ENCODE measurements at regions not wholly inside any gene's neighbourhood (a gene's known extent, or its start where the extent isn't known, plus 50 kb on each side); places are given as distances from the start of the nearest gene placed in this dataset.

DNA sequence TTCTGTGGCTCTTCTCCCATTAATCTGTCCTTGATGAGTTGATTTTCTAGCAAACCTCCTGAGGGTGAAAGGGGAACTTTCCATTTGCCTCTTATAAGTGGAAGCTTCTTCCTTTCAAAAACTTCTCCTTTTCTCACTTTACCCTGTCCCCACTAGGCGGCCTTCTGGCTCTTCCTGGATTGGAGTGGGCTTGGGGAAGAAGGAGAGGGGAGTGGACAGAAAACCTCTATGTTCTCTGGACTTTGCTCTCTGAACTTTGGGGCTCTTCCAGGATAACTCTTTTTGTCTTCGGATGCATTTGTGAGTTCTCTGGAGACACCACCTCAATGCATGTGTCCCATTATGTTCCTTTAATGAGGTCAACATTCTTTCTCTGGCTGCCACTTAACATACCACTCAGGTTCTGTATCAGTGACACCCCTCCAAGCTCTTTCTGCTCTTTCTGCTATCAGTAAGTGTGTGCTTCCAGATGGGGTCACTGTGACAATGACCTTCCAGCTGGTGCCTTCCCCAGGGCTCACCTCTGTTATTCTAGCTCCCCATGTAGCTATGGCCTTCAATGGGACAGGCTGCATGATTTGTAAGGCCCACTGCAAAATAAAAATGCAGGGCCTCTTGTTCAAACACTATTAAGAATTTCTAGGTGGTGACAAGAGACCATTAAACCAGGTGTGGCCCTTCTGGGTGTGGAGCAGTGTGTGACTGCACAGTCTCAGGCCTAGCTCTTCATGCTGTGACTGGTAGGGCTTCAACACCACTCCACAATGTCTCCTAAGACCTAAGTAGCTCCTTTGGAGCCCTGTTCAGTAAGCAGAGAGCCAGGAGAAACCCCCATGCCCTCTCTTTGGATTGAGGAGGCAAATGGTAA is 389.2 kb downstream of the EFNB2 start:
- H3K4me3 Mint-ChIP-seq: no peak overlapping the region
- H3K4me1 Mint-ChIP-seq: no peaks in the 10 kb centered on the region

DNA sequence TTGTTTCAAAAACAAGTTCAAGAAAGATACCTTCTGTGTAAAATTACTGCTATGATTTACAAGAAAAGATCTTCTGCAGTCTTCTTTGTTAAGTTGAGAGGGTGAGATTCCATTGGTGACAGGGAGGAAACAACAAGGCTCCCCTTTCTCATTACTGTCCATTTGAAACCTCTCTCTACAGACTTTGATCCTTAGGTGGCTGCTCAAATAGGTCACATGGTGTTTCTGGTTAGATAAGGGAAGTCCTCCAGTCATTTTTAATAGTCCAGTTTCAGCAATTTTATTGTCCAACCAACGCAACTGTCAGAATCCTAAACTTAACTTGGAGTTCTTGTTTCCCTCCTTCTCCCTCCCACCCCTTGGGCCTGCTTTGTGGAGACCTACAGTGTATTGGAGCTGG is 390.4 kb downstream of the EFNB2 start:
- H3K27ac Mint-ChIP-seq: no peak overlapping the region
- ATAC-seq (ENCODE audit: low read depth) (no peak), DNase-seq (no peak)
- H3K9me3 Mint-ChIP-seq: no peaks in the 10 kb centered on the region
- no peaks in the 10 kb centered on the region for H3K4me1 Mint-ChIP-seq
- H3K4me3 Mint-ChIP-seq: no peak overlapping the region
- POLR2A ChIA-PET: no interaction called here
- no peaks in the 10 kb centered on the region for H3K36me3 Mint-ChIP-seq
- no peaks in the 10 kb centered on the region for H3K27me3 Mint-ChIP-seq

More for the DNA sequence above, 389.2 kb downstream of the EFNB2 start:
- no peaks in the 10 kb centered on the region for H3K9me3 Mint-ChIP-seq
- DNase-seq (no peak), ATAC-seq (ENCODE audit: low read depth) (no peak)
- no peaks in the 10 kb centered on the region for H3K27me3 Mint-ChIP-seq
- no peak overlapping the region for H3K27ac Mint-ChIP-seq
- H3K36me3 Mint-ChIP-seq: no peaks in the 10 kb centered on the region
- POLR2A ChIA-PET: no interaction called here

DNA sequence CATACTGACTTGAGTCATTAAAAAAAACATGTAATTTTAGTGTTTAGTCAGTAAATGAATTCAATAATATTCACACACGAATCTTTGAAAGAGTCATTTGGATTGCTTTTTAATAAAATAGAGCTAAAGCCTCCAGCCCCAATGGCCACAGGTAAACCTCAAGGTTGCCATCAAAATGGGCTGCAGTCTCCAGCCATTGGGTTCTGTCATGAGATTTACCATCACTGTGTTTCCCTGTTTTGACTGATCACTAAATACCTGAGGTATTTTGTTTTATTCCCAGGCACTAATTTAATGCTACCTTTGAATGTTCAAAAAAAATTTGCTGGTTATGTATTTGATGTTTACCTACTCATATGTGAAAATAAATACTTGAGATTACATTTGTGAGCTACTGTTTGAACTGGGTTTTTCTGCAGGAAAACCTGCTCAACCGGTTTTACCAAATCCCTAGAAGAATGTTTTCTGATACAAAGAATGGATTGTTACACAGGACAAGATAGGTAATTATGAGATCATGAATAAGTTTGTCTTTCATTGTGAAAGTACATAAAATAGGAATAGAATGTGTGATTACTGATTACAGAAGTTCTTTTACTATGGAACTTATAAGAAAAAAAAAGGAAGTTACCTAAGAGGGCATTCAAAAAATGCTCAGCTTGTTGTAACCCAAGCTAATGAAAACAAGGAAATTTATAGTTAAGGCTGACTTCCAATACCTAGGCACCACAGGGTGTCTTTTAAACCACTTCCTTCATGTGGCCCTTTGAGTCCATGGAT is 391.3 kb downstream of the EFNB2 start:
- Mint-ChIP-seq H3K27me3 (no peaks in the 10 kb centered on the region), H3K9me3 (no peaks in the 10 kb centered on the region), H3K4me3 (no peak overlapping the region), H3K4me1 (no peaks in the 10 kb centered on the region), H3K36me3 (no peaks in the 10 kb centered on the region), H3K27ac (no peak overlapping the region)
- DNase-seq (no peak), ATAC-seq (ENCODE audit: low read depth) (no peak)
- POLR2A ChIA-PET: no interaction called here

DNA sequence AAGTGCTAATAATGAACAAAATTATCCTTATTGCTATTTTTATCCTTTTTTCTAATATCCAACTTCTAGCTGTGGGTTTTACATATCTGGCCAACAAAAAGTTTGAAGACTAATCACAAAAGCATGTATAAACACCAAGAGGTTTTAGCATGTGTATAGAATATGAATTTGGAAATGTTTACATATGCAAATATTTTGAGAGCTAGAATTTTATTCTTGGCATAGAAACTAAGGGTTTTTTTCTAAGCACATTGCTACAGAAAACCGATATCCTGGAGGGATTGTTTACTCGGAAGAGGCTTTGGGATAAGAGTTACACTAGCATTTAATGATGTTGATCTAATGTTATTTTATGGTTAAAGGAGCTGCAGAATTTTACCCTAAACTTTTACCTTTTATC is 392.1 kb downstream of the EFNB2 start:
- DNase-seq (no peak), ATAC-seq (ENCODE audit: low read depth) (no peak)
- Mint-ChIP-seq H3K36me3 (no peaks in the 10 kb centered on the region), H3K4me1 (no peaks in the 10 kb centered on the region), H3K9me3 (no peaks in the 10 kb centered on the region), H3K27me3 (no peaks in the 10 kb centered on the region), H3K4me3 (no peak overlapping the region), H3K27ac (no peak overlapping the region)
- POLR2A ChIA-PET: no interaction called here

DNA sequence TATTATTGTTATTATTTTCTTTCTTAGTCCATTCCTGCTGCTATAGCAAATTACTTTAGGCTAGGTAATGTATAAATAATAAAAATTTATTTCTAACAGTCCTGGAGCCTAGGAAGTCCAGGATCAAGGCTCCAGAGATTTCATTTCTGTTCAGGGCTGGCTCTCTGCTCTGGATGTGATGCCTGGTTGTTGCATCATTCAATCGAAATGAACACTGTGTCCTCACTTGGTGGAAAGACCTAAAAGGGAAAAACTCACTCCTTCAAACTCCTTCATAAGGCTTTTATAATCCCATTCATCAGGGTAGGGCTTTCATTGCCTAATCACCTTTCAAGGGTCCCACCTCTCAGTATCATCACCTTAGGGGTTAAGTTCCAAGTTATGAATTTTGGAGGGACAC is 395.0 kb downstream of the EFNB2 start:
- ATAC-seq (ENCODE audit: low read depth) (no peak), DNase-seq (no peak)
- H3K4me3 Mint-ChIP-seq: no peak overlapping the region
- POLR2A ChIA-PET: no interaction called here
- H3K4me1 Mint-ChIP-seq: no peaks in the 10 kb centered on the region
- no peak overlapping the region for H3K27ac Mint-ChIP-seq
- no peaks in the 10 kb centered on the region for H3K36me3 Mint-ChIP-seq
- H3K27me3 Mint-ChIP-seq: no peaks in the 10 kb centered on the region
- H3K9me3 Mint-ChIP-seq: no peaks in the 10 kb centered on the region

DNA sequence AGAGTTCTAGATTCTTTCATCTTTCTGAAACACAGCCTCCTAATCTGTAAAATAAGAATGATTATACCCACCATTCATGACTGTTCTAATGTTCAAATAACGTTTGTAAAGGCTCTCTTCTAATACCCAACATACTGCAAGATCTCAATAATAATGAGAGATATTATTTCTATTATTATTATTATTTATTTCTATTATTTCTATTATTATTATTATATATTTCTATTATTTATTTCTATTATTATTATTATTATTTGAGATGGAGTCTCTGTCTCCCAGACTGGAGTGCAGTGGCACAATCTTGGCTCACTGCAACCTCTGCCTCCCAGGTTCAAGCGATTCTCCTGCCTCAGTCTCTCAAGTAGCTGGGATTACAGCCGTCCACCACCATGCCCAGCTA is 395.5 kb downstream of the EFNB2 start:
- Mint-ChIP-seq H3K27ac (no peak overlapping the region), H3K36me3 (no peaks in the 10 kb centered on the region), H3K27me3 (no peaks in the 10 kb centered on the region), H3K9me3 (peaks cover 2% of the 10 kb centered on the region), H3K4me1 (no peaks in the 10 kb centered on the region), H3K4me3 (no peak overlapping the region)
- POLR2A ChIA-PET: no interaction called here
- no peak for DNase-seq
- no peak for ATAC-seq (ENCODE audit: low read depth)

DNA sequence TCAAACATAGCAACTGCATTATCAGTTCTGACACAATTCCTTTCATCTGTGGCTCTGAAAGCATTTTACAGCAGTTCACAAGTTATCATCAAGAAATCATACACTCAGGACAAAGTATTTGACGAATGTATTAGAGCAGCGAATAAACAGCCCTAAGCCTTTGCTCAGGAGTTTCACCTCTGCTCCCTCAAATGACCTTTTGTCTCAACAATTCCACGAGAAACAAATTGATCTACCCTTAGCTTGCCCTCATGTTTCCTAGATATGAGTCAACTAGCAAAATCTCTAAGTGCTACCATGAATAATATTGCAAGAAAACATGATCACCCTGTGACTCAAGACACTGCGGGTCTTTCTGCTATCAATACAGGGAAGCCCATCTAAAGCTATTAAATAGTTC is 396.1 kb downstream of the EFNB2 start:
- H3K9me3 Mint-ChIP-seq: peaks cover 2% of the 10 kb centered on the region
- ATAC-seq (ENCODE audit: low read depth) (no peak), DNase-seq (no peak)
- POLR2A ChIA-PET: no interaction called here
- no peaks in the 10 kb centered on the region for H3K4me1 Mint-ChIP-seq
- H3K4me3 Mint-ChIP-seq: no peak overlapping the region
- no peaks in the 10 kb centered on the region for H3K36me3 Mint-ChIP-seq
- no peak overlapping the region for H3K27ac Mint-ChIP-seq
- H3K27me3 Mint-ChIP-seq: no peaks in the 10 kb centered on the region

DNA sequence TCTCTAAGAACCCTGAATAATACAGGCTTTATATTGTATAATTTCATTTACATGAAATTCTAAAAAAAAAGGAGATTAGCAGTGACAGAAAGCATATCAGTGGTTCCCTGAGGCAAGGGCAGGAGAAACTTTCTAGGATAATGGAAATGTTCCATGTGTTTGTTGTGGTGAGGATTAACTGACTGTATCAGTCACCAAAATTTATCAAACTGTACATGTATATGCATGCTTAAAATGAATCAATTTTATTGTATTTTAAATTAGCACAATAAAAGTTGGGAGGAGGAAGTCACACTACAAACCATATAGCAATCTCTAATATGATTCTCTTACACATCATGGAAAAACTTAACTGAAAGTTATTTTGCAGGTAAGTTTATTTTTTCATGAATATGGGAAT is 396.8 kb downstream of the EFNB2 start:
- ATAC-seq (ENCODE audit: low read depth): no peak
- Mint-ChIP-seq H3K4me3 (no peak overlapping the region), H3K9me3 (peaks cover 2% of the 10 kb centered on the region), H3K36me3 (no peaks in the 10 kb centered on the region), H3K27ac (no peak overlapping the region), H3K4me1 (no peaks in the 10 kb centered on the region), H3K27me3 (no peaks in the 10 kb centered on the region)
- POLR2A ChIA-PET: no interaction called here
- DNase-seq: no peak

DNA sequence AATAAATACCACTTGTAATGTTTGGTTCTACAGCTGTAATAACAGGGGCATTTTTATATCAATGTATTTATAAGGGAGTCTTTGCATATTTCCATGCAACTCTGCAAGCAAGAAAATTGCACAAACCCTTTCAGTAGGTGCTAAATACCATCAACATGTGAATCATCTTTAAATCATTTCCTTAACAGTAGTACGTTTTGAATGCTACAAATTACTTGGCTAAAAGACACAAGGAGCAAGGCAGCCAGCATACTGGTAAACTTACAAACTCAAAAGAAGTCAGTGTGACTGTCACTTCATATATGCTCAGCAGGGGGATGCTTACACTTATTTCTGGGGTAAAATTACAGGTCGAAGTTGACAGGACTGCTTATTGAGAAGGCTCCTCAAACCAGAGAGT is 402.4 kb downstream of the EFNB2 start:
- Mint-ChIP-seq H3K27ac (no peak overlapping the region), H3K4me3 (no peak overlapping the region), H3K4me1 (no peaks in the 10 kb centered on the region), H3K9me3 (peaks cover 5% of the 10 kb centered on the region), H3K27me3 (no peaks in the 10 kb centered on the region), H3K36me3 (no peaks in the 10 kb centered on the region)
- no peak for ATAC-seq (ENCODE audit: low read depth)
- POLR2A ChIA-PET: no interaction called here
- no peak for DNase-seq

DNA sequence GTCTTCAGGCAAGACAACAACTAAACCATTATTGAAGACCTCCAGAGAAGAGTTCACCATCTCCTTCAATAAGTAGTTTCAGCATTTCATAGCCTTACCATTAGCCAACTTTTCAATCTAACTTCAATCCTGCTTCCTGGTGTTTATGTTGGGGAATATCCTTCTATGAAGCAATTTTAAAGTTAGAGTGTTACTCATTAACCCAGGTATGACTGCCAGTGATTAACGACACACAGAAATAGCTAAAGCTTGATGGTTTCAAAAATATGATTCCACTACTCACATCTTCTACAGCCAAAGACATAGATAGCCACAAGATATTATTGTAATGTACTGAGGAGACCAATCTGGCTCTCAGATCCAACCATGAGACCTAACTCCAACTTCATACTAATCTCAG is 403.2 kb downstream of the EFNB2 start:
- no peak for ATAC-seq (ENCODE audit: low read depth)
- Mint-ChIP-seq H3K4me3 (no peak overlapping the region), H3K36me3 (no peaks in the 10 kb centered on the region), H3K9me3 (peaks cover 5% of the 10 kb centered on the region), H3K27me3 (no peaks in the 10 kb centered on the region), H3K27ac (no peak overlapping the region), H3K4me1 (no peaks in the 10 kb centered on the region)
- no peak for DNase-seq
- POLR2A ChIA-PET: no interaction called here

DNA sequence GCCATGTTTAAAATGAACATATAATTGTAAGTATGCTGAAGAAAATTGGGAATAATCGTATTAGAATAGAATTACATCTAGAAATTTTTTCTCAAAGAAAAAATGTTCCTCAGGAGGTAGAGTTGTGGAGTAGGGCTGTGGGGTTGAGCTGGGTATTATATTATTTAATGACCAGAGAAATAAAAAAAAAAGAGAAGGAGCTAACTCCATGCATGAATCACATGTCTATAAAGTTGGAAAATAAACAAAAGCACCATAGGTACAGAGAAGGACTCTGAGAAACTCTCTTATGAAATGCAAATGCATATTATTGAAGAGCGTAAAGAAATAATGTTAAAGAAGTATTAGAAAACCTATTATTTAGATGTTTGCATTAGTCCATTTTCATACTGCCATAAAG is 405.5 kb downstream of the EFNB2 start:
- DNase-seq: no peak
- no peaks in the 10 kb centered on the region for H3K4me1 Mint-ChIP-seq
- no peaks in the 10 kb centered on the region for H3K36me3 Mint-ChIP-seq
- H3K4me3 Mint-ChIP-seq: no peak overlapping the region
- H3K27me3 Mint-ChIP-seq: no peaks in the 10 kb centered on the region
- POLR2A ChIA-PET: no interaction called here
- peaks cover 2% of the 10 kb centered on the region for H3K9me3 Mint-ChIP-seq
- ATAC-seq (ENCODE audit: low read depth): no peak
- no peak overlapping the region for H3K27ac Mint-ChIP-seq

DNA sequence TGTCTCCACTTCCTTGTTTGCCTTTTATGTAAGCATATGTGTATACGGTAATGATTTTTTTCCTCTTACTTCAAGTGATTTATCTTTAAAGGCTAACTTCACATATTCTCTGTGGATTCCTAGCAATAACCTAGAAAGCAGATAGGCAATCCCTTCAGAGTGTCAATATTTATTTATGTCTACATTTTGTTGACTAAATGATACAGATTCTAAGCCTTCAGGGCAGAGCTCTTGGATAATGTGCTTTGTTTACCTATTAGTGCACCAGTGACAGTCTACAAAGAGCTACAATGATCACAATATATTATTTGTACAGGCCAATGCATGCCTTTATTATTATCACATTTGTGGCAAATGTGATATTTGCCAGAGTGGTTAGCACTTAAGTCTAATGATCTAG is 406.2 kb downstream of the EFNB2 start:
- no peaks in the 10 kb centered on the region for H3K27me3 Mint-ChIP-seq

DNA sequence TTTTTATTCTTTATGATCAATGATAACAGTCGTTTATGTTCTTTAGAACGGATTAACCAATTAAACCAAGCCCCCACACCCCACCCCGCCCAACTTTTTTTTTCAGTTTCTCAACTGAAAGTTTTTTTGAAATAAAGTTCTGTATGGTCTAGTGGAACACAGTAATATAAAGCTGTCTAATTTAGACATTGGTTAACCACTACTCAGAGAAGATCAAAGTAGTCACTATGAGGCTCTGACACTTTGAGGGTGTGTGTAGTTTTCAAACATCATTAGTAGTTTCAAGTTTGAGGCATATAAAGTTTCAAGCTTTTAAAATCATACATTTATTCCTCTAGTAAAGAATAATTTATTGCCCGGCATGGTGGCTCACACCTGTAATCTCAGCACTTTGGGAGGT is 413.2 kb downstream of the EFNB2 start:
- POLR2A ChIA-PET: no interaction called here
- H3K36me3 Mint-ChIP-seq: no peaks in the 10 kb centered on the region

More for the DNA sequence above, 406.2 kb downstream of the EFNB2 start:
- Mint-ChIP-seq H3K27ac (no peak overlapping the region), H3K4me3 (no peak overlapping the region), H3K9me3 (peaks cover 2% of the 10 kb centered on the region), H3K4me1 (no peaks in the 10 kb centered on the region), H3K36me3 (no peaks in the 10 kb centered on the region)
- POLR2A ChIA-PET: no interaction called here
- DNase-seq (no peak), ATAC-seq (ENCODE audit: low read depth) (no peak)

DNA sequence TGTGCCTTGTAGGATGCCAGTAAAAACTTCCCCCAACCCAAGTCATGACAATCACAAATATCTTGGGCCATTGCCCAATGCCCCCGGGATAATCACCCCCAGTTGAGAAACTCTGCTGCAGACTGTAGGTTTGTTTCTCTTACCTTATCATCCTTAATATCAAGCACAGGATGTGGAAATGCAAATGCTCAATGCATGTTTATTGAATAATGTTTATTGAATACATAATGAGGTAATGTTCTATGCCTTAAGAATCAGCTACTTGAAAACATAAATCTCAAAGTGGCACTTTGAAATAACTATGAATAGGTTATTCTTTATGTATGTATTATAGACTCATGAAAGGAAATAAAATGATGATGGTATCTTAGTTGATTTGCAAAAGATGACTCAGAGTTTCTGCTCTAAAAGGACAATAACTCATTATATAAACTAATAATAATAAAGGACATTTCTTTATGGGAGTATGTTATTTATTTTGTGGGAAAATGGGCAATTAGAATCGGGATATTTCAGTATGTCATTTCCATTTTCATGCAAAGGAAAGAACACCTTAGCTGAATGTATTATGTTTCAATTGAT is 414.2 kb downstream of the EFNB2 start:
- Mint-ChIP-seq H3K36me3 (no peaks in the 10 kb centered on the region), H3K9me3 (no peaks in the 10 kb centered on the region), H3K4me3 (no peak overlapping the region), H3K27ac (no peak overlapping the region), H3K4me1 (no peaks in the 10 kb centered on the region), H3K27me3 (peaks cover 3% of the 10 kb centered on the region)
- DNase-seq: no peak
- ATAC-seq (ENCODE audit: low read depth): no peak
- POLR2A ChIA-PET: no interaction called here

More for the DNA sequence above, 413.2 kb downstream of the EFNB2 start:
- no peaks in the 10 kb centered on the region for H3K9me3 Mint-ChIP-seq
- peaks cover 3% of the 10 kb centered on the region for H3K27me3 Mint-ChIP-seq
- no peaks in the 10 kb centered on the region for H3K4me1 Mint-ChIP-seq
- no peak overlapping the region for H3K27ac Mint-ChIP-seq
- no peak for DNase-seq
- H3K4me3 Mint-ChIP-seq: no peak overlapping the region
- ATAC-seq (ENCODE audit: low read depth): no peak
